Activated naive CD4-positive, alpha-beta T cell treated with anti-CD3 and anti-CD28 coated beads, Interleukin-2, amount 50 U/mL, for 16 hours (primary cell): ENCODE measurements at regions not wholly inside any gene's neighbourhood (a gene's known extent, or its start where the extent isn't known, plus 50 kb on each side); places are given as distances from the start of the nearest gene placed in this dataset.
"Not testable (repeated sequence)": the region's sequence is repeated elsewhere in the genome, so short reads cannot be mapped to it uniquely, and the experiment has no call there.

Source experiments
- DNase-seq: peaks from one replicate; pipeline ENCODE4 v3.0.0-alpha.2; 2020

DNA sequence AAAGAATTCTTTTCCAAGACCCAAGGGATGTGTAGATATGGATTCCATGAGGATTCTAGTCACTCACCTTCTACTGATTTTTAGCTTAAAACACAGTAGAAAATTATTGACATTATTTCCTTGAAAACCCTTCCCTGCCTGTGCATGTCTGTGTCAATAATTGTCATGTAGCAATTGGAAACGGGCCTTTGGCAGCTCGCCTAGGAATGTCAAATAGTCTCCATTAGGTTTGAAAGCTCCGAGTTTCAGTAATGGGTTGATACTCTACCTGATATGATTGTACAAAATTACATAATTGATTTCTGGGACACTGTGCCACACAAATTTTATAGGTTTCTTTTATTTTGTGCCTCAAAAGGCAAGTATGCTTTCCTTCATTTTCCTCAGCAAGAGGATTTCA, 515.2 kb upstream of the ARID1B start:
- DNase-seq: no peak

DNA sequence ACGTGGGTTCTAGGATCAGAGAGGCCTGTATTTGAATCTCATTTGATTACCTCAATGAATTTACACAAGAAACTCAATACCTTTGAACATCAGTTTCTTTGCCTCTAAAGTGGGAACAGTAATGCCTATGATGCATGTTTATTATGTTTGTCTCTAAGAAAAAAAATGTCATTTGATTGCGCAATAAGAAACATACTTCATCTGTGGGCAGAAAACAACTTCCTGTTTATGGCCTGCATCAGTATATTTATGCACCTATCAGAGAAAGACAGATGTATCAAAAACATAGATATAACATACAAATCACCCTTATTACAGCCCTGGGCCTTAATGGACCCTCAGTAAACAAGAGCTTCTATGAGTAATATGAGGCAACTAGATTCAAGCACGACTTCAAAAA, 516.4 kb upstream of the ARID1B start:
- DNase-seq: no peak

GRCh38 chr6:156258981-156259380, 518.2 kb upstream of the ARID1B start:
- no peak for DNase-seq

- peak; percentile 19 for DNase-seq
Observed at GRCh38 chr6:156256161-156256560, 521.0 kb upstream of the ARID1B start.

DNA sequence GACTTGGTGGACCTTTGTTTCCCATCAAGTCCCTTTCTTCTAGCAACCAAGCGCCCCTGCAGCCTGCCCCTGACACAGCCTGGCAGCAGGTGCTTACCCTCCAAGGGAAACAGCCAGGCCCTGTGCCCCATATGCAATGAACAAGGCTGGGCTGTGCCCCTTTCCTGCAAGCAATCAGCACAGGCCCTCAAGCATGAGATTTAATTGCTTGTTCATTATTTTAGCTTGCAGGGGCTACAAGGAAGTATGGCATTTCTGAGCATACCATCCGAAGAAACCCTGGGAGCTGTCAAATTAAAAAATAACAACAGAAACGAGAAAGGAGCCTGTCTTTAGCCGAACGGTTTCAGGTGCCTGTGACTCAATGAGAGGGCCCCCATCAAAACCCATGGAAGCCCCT, 522.9 kb upstream of the ARID1B start:
- no peak for DNase-seq

GRCh38 chr6:156250593-156250992, 526.6 kb upstream of the ARID1B start:
- DNase-seq: peak; percentile 48

DNA sequence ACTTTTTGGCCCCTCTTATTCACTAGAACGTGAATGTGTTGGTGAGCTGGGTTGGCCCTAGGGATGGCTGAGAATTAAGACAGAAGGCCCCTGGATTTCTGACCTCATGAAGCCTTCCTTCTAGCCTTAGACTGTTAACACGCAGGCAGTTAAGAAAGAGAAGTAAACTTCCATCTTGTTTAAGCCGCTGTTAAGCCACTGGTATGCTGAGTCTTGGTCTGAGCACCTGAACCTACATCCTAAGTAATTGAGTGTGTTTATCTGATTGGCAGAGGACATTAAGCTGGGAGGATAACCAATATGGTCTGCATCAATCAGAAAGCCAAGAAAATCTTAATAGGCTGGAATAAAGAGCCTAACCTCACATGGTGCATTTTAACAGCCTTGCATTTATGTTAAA, 535.0 kb upstream of the ARID1B start:
- DNase-seq: no peak

DNA sequence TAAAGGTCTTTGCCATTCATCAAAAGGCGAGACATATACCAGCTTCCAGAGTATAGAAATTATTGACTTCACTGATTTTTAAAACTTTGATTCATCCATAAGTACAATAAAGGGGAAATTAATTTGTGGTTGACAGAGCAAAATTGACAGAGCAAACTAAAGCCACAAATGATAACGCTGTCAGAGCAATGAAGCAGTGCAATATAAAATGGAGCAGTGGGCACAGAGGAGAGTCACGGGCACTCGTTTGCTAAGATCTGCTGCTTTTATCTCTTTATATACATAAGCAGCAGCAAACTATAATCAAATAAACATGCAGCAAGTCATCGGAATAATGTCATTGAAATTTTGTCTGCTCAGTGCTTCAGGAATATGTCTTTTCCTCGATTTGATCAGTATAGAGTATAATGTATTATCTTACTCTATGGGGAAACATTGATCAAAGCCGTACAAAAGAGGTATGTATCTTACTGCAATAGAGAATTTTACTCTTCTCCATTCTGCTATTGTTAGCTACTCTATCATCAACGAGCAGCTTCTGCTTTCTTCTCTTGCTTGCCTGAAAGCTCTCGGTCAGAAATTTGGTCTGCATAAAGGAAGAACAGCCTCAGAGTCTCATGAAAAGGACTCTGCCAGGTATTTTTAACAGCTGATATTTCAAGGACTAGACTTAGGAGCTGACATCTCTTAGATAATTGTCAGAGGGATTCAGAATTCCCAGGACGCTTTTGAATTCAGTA, 546.0 kb upstream of the ARID1B start:
- DNase-seq: no peak

DNA sequence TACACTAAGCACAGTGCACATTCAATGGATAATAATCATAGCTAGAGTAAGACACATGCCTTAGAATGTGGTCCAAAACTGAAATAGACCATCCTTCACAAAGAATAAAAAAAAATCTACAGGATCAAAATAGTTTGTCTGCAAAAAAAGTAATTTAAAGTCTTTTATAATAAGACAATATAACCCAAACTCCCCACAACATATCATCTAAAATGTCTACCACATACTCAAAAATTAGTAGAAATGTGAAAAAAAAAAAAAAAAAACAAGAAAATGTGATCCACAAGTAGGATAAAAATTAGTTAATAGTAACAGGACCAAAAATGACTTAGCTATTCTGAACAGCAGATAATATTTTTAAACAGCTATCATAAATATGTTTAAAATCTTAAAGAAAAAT, 557.2 kb upstream of the ARID1B start:
- no peak for DNase-seq

DNA sequence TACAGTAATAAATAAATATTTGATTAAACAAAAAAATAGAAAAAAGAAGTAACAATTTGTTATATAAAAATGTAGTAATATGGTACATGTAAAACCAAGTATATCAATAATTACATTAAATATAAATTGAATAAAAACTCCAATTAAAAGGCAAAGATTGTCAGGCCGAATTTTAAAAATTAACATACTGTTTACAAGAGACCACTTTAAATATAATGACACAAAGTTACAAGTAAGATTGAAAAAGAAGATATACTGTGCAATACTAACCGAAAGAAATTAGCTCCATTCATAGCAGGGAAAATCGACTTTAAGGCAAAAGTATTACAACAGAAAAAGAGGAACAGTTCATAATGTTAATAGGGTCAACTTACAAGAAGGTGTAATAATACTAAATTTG, 571.5 kb upstream of the ARID1B start:
- no peak for DNase-seq

DNA sequence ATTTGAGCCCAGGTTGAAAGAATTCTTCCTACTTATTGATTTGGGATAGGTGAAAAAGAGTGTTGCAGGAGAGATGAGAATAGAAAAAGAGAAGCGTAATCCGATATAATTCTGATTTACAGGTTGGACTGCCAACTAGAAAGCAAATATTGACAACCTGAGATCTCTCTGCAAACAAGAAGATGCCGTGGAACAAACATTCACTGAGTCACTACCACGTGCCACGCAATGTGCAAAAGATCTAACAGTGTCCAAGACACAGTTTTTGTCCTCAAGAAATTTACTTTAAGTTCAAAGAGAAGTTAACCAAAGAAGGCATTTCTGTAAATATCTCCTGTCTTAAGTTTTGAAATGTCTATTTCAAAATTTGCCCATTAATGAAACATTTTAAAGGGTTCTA, 578.0 kb upstream of the ARID1B start:
- DNase-seq: no peak

DNA sequence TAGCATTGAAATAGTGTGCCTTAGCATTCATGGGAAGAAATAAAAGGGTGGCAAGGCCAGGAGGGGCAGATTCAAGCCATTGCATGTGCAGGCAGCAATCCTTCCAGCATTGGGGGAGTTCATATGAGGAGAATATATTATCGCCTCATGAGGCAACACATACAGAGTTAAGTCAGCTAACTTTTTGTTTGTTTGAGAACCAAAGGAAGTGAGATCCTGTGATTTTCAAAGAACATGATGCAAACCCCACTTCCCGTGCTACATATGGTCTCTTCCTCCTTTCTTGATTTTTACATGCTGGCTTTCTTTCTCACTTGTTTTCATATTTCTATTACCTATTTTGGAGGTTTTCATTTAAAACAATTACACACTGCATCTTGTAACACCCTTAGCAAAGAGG, 579.7 kb upstream of the ARID1B start:
- DNase-seq: no peak

DNA sequence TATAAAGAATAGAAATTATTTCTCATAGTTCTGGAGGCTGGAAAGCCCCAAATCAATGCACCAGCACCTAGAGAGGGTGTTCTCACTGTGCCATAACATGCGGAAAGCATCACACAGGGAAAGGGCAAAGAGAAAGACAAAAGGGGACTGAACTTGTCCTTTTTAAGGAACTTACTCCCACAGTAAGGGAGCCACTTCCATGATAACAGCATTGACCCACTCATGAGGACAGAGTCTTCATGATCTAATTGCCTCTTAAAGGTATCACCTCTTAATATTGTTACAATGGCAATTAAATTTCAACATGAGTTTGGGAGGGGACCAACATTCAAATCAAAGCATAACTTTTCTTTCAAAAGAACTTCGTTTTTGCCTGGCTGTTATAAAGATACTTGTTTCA, 582.2 kb upstream of the ARID1B start:
- DNase-seq: no peak

DNA sequence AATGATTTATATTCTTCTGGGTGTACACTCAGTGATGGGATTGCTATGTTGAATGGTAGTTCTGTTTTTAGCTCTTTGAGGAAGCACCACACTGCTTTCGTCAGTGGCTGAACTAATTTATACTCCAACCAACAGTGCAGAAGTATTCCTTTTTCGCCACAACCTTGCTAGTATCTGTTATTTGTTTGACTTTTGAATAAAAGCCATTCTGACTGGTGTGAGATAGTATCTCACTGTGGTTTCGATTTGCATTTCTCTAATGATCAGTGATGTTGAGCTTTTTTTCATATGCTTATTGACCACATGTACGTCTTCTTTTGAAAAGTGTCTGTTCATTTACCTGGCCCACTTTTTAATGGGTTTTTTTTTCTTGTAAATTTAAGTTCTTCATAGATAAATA, 583.8 kb upstream of the ARID1B start:
- DNase-seq: no peak

DNA sequence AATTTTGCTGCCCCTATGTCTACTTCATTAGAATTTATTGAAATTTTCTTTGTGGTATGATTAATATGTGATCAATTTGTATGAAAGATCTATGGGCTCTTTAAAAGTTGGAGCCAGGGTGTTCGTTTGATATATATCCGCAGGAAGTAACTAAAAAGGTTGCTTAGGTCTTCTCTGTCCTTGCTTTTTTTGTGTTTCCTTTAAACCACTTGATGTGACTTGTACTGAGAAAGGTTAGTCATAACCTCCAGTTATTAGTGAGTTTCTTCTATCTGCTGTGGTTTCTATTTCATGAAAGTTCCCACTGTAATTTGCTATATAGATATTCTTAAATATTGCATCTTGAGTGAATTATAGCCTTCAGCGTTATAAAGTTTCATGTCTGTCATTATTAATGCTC, 585.3 kb upstream of the ARID1B start:
- DNase-seq: no peak

GRCh38 chr6:156191390-156191789, 585.8 kb upstream of the ARID1B start:
- DNase-seq: not testable (repeated sequence)

DNA sequence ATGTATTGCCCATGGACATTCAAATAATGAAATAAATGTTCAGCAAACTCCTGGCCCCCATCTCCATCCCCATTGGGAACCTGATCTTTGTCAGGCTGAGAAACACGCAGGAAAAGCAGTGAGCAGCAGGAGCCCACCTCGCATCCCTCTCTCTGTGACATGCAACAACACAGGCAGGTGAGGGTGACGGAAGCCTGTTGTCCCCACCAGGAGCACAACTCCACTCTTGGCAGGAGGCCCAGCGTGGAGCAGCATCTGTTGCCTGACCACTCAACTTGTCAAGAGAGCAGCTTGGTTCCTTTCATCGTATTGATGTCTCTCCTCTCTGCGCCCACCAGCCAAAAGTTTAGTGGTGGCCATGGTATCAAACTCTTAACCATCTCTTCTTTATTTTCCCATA, 586.9 kb upstream of the ARID1B start:
- DNase-seq: no peak

- no peak for DNase-seq
Observed at GRCh38 chr6:156189714-156190113, 587.5 kb upstream of the ARID1B start.

GRCh38 chr6:156189195-156189594, 588.0 kb upstream of the ARID1B start:
- no peak for DNase-seq

DNA sequence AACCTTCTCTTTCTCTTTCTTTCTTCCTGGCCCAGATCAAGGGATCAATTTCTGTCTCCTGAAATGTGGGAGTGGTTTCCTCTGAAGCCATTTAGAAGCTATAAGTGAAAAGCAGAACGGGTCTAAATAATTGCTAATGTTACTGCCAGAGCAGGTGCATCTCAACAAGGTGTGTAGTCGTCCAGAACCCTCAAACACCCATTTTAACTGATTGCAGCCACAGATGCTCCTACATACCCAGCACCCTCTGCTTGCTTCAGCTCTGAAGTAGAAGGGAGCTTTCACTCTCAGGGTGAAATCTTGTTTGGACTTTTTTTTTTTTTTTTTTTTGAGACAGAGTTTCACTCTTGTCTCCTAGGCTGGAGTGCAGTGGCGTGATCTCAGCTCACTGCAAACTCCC, 592.1 kb upstream of the ARID1B start:
- no peak for DNase-seq

- no peak for DNase-seq
Observed at GRCh38 chr6:156183678-156184077, 593.5 kb upstream of the ARID1B start.

DNA sequence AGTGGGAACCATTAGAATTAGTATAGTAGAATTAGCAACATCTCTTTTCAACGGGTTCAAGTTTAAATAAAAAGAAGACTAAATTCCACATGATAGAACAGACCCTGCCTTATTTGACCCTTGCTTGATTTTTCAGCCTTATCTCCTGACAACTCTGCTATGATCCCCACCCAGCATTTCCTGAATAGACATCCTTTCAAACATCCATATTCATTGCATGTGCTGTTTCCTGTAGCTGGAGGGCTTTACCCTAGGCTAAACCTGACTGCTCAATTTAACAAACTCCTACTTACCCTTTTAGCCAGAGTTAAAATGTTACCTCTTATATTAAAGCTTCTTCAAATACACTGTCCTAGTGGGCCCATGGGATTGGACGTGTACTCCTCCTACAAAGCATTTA, 594.8 kb upstream of the ARID1B start:
- DNase-seq: no peak

- no peak for DNase-seq
Observed at GRCh38 chr6:156181506-156181905, 595.7 kb upstream of the ARID1B start.

GRCh38 chr6:156175971-156176421, 601.2 kb upstream of the ARID1B start:
- no peak for DNase-seq

DNA sequence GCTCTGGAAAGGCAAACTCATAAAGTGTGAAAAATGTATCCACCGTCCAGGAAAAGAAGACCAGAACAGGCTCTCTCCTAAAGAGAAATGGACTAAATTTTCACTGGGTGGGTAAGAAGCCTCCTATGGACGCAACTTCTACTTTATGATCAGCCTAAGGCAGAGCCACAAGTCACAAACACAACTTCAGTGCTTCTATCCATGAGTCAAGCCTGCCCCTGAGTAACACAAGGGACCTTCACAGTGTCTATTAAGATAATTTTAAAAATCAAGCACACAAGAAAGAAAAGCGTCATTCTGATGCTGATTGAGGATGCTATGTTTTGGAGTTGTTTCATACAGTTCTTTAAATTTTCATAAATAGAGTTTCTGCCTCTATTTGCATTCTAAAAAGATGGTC, 601.7 kb upstream of the ARID1B start:
- no peak for DNase-seq
